SK-N-SH (cell line): ENCODE measurements at regions not wholly inside any gene's neighbourhood (a gene's known extent, or its start where the extent isn't known, plus 50 kb on each side); places are given as distances from the start of the nearest gene placed in this dataset.

Experiments
- REST ChIP-seq: IDR thresholded peaks from 2 replicates; pipeline ENCODE4 v1.6.1; 2012; ENCODE audit warnings: mild to moderate bottlenecking, low read depth, low read length, moderate library complexity
- TAF1 ChIP-seq: IDR thresholded peaks from 2 replicates; pipeline ENCODE4 v1.6.1; 2012; ENCODE audit warnings: low read depth, mild to moderate bottlenecking, low read length, moderate library complexity, borderline replicate concordance
- ZBTB33 ChIP-seq: IDR thresholded peaks from 2 replicates; pipeline ENCODE4 v1.4.0; 2012; ENCODE audit warnings: low read depth, borderline replicate concordance
- TF ChIP-seq, protein P1 (sequence below): fragments of 200-600 bp; sonication (generic); IDR thresholded peaks from 2 replicates; pipeline ENCODE4 v1.6.1; 2017; ENCODE audit warnings: antibody characterized with exemption, mild to moderate bottlenecking, moderate library complexity
- TF ChIP-seq, protein P2 (sequence below): IDR thresholded peaks from 2 replicates; pipeline ENCODE4 v1.4.0; 2012; ENCODE audit warnings: low read depth

DNA sequence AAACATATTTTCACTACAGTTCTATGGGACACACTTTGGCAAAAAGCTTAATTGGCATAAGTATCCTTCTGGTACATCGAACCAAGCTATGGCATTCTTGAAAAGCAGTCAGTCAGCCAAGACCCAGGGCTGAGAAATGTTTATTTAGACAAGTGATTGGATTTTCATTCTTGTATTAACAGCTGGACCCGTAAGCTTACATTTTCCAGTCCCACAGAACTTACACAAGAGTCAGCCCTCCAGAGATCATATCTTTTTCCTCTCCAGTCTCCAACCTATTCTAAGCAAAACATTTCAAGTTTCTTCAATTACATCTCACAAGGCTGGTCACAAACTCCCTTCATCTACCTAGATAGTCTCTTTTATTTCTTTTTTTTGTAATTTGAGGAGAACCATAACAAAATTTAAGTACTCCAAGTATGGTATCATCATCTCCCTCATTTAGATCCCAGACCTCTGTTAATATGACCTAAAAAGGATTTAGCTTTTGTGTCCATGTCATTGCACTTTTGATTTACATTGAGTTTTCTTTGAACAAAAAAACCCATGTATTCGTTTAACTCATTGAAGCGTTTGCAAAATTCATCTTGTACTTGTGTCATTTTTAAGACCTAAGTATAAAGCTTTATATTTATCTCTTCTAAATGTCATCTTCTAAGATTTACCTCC is 67.9 kb upstream of the GRK3 start:
- TF ChIP-seq, protein P1, sequence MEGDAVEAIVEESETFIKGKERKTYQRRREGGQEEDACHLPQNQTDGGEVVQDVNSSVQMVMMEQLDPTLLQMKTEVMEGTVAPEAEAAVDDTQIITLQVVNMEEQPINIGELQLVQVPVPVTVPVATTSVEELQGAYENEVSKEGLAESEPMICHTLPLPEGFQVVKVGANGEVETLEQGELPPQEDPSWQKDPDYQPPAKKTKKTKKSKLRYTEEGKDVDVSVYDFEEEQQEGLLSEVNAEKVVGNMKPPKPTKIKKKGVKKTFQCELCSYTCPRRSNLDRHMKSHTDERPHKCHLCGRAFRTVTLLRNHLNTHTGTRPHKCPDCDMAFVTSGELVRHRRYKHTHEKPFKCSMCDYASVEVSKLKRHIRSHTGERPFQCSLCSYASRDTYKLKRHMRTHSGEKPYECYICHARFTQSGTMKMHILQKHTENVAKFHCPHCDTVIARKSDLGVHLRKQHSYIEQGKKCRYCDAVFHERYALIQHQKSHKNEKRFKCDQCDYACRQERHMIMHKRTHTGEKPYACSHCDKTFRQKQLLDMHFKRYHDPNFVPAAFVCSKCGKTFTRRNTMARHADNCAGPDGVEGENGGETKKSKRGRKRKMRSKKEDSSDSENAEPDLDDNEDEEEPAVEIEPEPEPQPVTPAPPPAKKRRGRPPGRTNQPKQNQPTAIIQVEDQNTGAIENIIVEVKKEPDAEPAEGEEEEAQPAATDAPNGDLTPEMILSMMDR = no peak
- TF ChIP-seq, protein P2, sequence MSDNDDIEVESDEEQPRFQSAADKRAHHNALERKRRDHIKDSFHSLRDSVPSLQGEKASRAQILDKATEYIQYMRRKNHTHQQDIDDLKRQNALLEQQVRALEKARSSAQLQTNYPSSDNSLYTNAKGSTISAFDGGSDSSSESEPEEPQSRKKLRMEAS = no peak
- TF ChIP-seq TAF1 (no peak), ZBTB33 (no peak), REST (no peak)
